PC-3 (cell line): ENCODE measurements at regions not wholly inside any gene's neighbourhood (a gene's known extent, or its start where the extent isn't known, plus 50 kb on each side); places are given as distances from the start of the nearest gene placed in this dataset.

Experiments
- EZH2 ChIP-seq: fragments of 300-600 bp; sonication (generic); IDR thresholded peaks from one replicate; pipeline ENCODE4 v1.6.1; 2017; ENCODE audit warnings: antibody characterized with exemption, mild to moderate bottlenecking, low read length; ENCODE audit not compliant: unreplicated experiment
- EZH2phosphoT487 ChIP-seq: fragments of 300-600 bp; sonication (generic); IDR thresholded peaks from 2 replicates; pipeline ENCODE4 v1.6.1; 2018; ENCODE audit warnings: mild to moderate bottlenecking, antibody characterized with exemption, low read length, borderline replicate concordance
- TF ChIP-seq, protein P1 (sequence below): fragments of 300-600 bp; sonication (generic); conservative IDR thresholded peaks from 2 replicates; pipeline ENCODE4 v1.5.1; 2017; ENCODE audit warnings: antibody characterized with exemption, low read depth, mild to moderate bottlenecking, low read length

DNA sequence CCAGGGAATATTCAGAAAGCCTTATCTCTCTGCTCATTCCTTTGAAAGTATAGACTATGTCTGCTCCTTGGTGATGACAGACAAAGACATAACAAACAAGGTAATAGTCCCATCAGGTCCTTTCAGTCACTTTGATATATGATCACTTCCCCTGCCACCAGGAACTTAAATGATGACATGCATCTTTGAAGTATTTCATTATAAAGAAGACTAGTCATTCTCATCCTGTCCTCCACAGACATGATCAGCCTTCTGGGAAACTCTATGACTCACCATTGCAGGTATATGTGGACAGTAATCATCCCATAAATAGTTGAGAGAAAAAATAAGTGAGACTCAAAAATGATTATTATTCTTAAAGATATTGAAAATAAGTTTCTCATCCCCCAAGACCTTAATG lies 117.5 kb upstream of the VCX2 start:
- TF ChIP-seq, protein P1, sequence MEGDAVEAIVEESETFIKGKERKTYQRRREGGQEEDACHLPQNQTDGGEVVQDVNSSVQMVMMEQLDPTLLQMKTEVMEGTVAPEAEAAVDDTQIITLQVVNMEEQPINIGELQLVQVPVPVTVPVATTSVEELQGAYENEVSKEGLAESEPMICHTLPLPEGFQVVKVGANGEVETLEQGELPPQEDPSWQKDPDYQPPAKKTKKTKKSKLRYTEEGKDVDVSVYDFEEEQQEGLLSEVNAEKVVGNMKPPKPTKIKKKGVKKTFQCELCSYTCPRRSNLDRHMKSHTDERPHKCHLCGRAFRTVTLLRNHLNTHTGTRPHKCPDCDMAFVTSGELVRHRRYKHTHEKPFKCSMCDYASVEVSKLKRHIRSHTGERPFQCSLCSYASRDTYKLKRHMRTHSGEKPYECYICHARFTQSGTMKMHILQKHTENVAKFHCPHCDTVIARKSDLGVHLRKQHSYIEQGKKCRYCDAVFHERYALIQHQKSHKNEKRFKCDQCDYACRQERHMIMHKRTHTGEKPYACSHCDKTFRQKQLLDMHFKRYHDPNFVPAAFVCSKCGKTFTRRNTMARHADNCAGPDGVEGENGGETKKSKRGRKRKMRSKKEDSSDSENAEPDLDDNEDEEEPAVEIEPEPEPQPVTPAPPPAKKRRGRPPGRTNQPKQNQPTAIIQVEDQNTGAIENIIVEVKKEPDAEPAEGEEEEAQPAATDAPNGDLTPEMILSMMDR, result no peak
- TF ChIP-seq EZH2 (no peak), EZH2phosphoT487 (no peak)
